ENCODE measurements at regions not wholly inside any gene's neighbourhood (a gene's known extent, or its start where the extent isn't known, plus 50 kb on each side); places are given as distances from the start of the nearest gene placed in this dataset.

- TF ChIP-seq POLR2A (IDR thresholded peaks at IDR 0.05; ENCODE audit: low read depth, low read length) (no peak), NFE2L2 (IDR thresholded peaks at IDR 0.05; ENCODE audit: low read depth, low read length) (no peak), CTCF (conservative IDR thresholded peaks at IDR 0.05; ENCODE audit: low read depth, low read length) (no peak), CEBPB (IDR thresholded peaks at IDR 0.05; ENCODE audit: low read depth, low read length) (no peak), CHD1 (IDR thresholded peaks at IDR 0.05; ENCODE audit: low read depth, low read length) (no peak)
These were observed 267.9 kb downstream of the BCL11B start for GRCh38 chr14:99004112-99004511.

Measured in IMR-90 (cell line).